SK-N-SH treated with all-trans-retinoic acid at 6 μM for 48 hours (cell line): ENCODE measurements at regions not wholly inside any gene's neighbourhood (a gene's known extent, or its start where the extent isn't known, plus 50 kb on each side); places are given as distances from the start of the nearest gene placed in this dataset.

Source experiments
- ATAC-seq: fragments of 200-7000 bp; cut with Tn5 transposase; 3 replicates; pipeline ENCODE4 v1.9.1; 2020; ENCODE audit warnings: mild to moderate bottlenecking, moderate library complexity
- BACH2 ChIP-seq: fragments of 250-450 bp; sonication (Bioruptor Pico); IDR thresholded peaks from 2 replicates; pipeline ENCODE4 v1.9.0; 2021; ENCODE audit warnings: mild to moderate bottlenecking, borderline replicate concordance
- CREB5 ChIP-seq: fragments of 250-450 bp; sonication (Bioruptor Pico); IDR thresholded peaks from 2 replicates; pipeline ENCODE4 v1.5.1; 2020; ENCODE audit warnings: low read depth, mild to moderate bottlenecking, moderate library complexity
- CSRNP3 ChIP-seq: fragments of 250-450 bp; sonication (Bioruptor Pico); IDR thresholded peaks from 2 replicates; pipeline ENCODE4 v1.5.1; 2021; ENCODE audit warnings: mild to moderate bottlenecking, moderate library complexity
- ESRRG ChIP-seq: fragments of 250-450 bp; sonication (Bioruptor Pico); IDR thresholded peaks from 2 replicates; pipeline ENCODE4 v1.6.1; 2021; ENCODE audit warnings: mild to moderate bottlenecking
- GLIS3 ChIP-seq: fragments of 250-450 bp; sonication (Bioruptor Pico); IDR thresholded peaks from 2 replicates; pipeline ENCODE4 v1.5.0; 2020; ENCODE audit warnings: mild to moderate bottlenecking, moderate library complexity
- OSR1 ChIP-seq: fragments of 250-450 bp; sonication (Bioruptor Pico); IDR thresholded peaks from 2 replicates; pipeline ENCODE4 v1.8.0; 2022; ENCODE audit warnings: moderate library complexity, mild to moderate bottlenecking, inconsistent platforms
- PATZ1 ChIP-seq: fragments of 250-450 bp; sonication (Bioruptor Pico); IDR thresholded peaks from 2 replicates; pipeline ENCODE4 v1.8.0; 2020; ENCODE audit warnings: mild to moderate bottlenecking, moderate library complexity, borderline replicate concordance
- POU6F1 ChIP-seq: fragments of 250-450 bp; sonication (Bioruptor Pico); IDR thresholded peaks from 2 replicates; pipeline ENCODE4 v1.8.0; 2021; ENCODE audit warnings: low read depth, mild to moderate bottlenecking, moderate library complexity, borderline replicate concordance
- RARB ChIP-seq: fragments of 250-450 bp; sonication (Bioruptor Pico); IDR thresholded peaks from 2 replicates; pipeline ENCODE4 v1.8.0; 2021; ENCODE audit warnings: mild to moderate bottlenecking, moderate library complexity
- TOX ChIP-seq: fragments of 250-450 bp; sonication (Bioruptor Pico); IDR thresholded peaks from 2 replicates; pipeline ENCODE4 v1.8.0; 2021; ENCODE audit warnings: mild to moderate bottlenecking, moderate library complexity, borderline replicate concordance
- ZC3H10 ChIP-seq: fragments of 250-450 bp; sonication (Bioruptor Pico); IDR thresholded peaks from 2 replicates; pipeline ENCODE4 v1.5.1; 2021; ENCODE audit warnings: mild to moderate bottlenecking, moderate library complexity
- ZFP3 ChIP-seq: fragments of 250-450 bp; sonication (Bioruptor Pico); IDR thresholded peaks from 2 replicates; pipeline ENCODE4 v1.5.0; 2020; ENCODE audit warnings: mild to moderate bottlenecking, moderate library complexity
- ZFP30 ChIP-seq: fragments of 450-650 bp; formaldehyde crosslinking; IDR thresholded peaks from 2 replicates; pipeline ENCODE4 v1.5.0; 2022; ENCODE audit warnings: mild to moderate bottlenecking, moderate library complexity
- ZNF565 ChIP-seq: fragments of 450-650 bp; formaldehyde crosslinking; conservative IDR thresholded peaks from 2 replicates; pipeline ENCODE4 v1.5.0; 2020; ENCODE audit warnings: low read depth, mild to moderate bottlenecking, moderate library complexity
- ZNF70 ChIP-seq: fragments of 450-650 bp; formaldehyde crosslinking; IDR thresholded peaks from 2 replicates; pipeline ENCODE4 v1.5.0; 2020; ENCODE audit warnings: mild to moderate bottlenecking, moderate library complexity
- ZNF8 ChIP-seq: fragments of 450-650 bp; formaldehyde crosslinking; IDR thresholded peaks from 2 replicates; pipeline ENCODE4 v1.5.0; 2020; ENCODE audit warnings: mild to moderate bottlenecking, moderate library complexity

- no peak for TF ChIP-seq PATZ1
- TF ChIP-seq CREB5 (CRISPR knock-in tag), result no peak
- no peak for TF ChIP-seq ZNF70 (CRISPR knock-in tag)
- no peak for TF ChIP-seq TOX (CRISPR knock-in tag)
- no peak for TF ChIP-seq ESRRG (CRISPR knock-in tag)
Measured at GRCh38 chr1:228919914-228920313, 184.6 kb downstream of the RHOU start (continued).

GRCh38 chr1:228920831-228921230 is 185.6 kb downstream of the RHOU start:
- TF ChIP-seq ZNF8 (CRISPR knock-in tag) (no peak), PATZ1 (no peak), CREB5 (CRISPR knock-in tag) (no peak)
- ATAC-seq, result no peak

GRCh38 chr1:228921481-228921880 is 186.2 kb downstream of the RHOU start:
- no peak for ATAC-seq
- no peak for TF ChIP-seq CSRNP3
- no peak for TF ChIP-seq ZNF70 (CRISPR knock-in tag)
- TF ChIP-seq ZFP3 (CRISPR knock-in tag), result no peak
- no peak for TF ChIP-seq OSR1 (CRISPR knock-in tag)

GRCh38 chr1:228922722-228923376 is 187.6 kb downstream of the RHOU start:
- no peak for ATAC-seq
- TF ChIP-seq POU6F1 (CRISPR knock-in tag), result no peak
- no peak for TF ChIP-seq CREB5 (CRISPR knock-in tag)
- TF ChIP-seq BACH2, result no peak
- TF ChIP-seq GLIS3 (CRISPR knock-in tag), result no peak
- TF ChIP-seq PATZ1, result no peak
- TF ChIP-seq TOX (CRISPR knock-in tag), result no peak
- TF ChIP-seq ZNF8 (CRISPR knock-in tag), result no peak
- TF ChIP-seq ZFP30 (CRISPR knock-in tag), result no peak
- no peak for TF ChIP-seq ZNF70 (CRISPR knock-in tag)
- no peak for TF ChIP-seq ZNF565
- TF ChIP-seq RARB (CRISPR knock-in tag), result no peak
- no peak for TF ChIP-seq ZFP3 (CRISPR knock-in tag)
- TF ChIP-seq ZC3H10 (CRISPR knock-in tag), result no peak
